ENCODE measurements at regions not wholly inside any gene's neighbourhood (a gene's known extent, or its start where the extent isn't known, plus 50 kb on each side); places are given as distances from the start of the nearest gene placed in this dataset.

- Histone ChIP-seq H3K36me3 (ENCODE audit: control insufficient read depth, insufficient read depth, low read length) (no peaks in the 10 kb centered on the region), H3K27ac (ENCODE audit: low read length) (no peak overlapping the region), H3K27me3 (ENCODE audit: control insufficient read depth, insufficient read depth, low read length) (no peaks in the 10 kb centered on the region), H3K9me3 (ENCODE audit: control insufficient read depth, insufficient read depth, low read depth, low read length) (no peaks in the 10 kb centered on the region), H3K4me3 (ENCODE audit: low read depth in 2 of 2, low read length in 2 of 2) (no peak overlapping the region), H3K4me1 (ENCODE audit: control insufficient read depth, insufficient read depth, low read length) (no peaks in the 10 kb centered on the region)
- ChIA-PET CTCF (no interaction called here), POLR2A (no interaction called here)
- in situ Hi-C loops (cut with HindIII; ENCODE audit: low pct_unique_long_range_greater_than_20kb, low sequenced_read_pairs) (no loop called here), intact Hi-C loops (cut with micrococcal nuclease; ENCODE audit: unreplicated experiment) (no loop called here)
- DNase-seq (ENCODE audit: low read depth, low spot score) (no peak), ATAC-seq (no peak)
- TF ChIP-seq REST (IDR thresholded peaks at IDR 0.05; ENCODE audit: insufficient read depth in 1 of 2, low read depth in 2 of 2, low read length in 1 of 2), result no peak
- no peak for TF ChIP-seq SIN3A (IDR thresholded peaks at IDR 0.05; ENCODE audit: borderline replicate concordance, insufficient read depth, low read depth, low read length)
- TF ChIP-seq POLR2AphosphoS5 (IDR thresholded peaks at IDR 0.05; ENCODE audit: low read depth, low read length), result no peak
- no peak for TF ChIP-seq TCF7L2 (IDR thresholded peaks at IDR 0.05; ENCODE audit: low read depth, low read length)
- TF ChIP-seq CTCF (IDR thresholded peaks at IDR 0.05), result no peak
- no TSS peak for BruUV-seq (replicated peaks)
Observed at GRCh38 chr21:27306791-27307775, 340.2 kb upstream of the ADAMTS5 start.

GRCh38 chr21:27306206-27306605 is 339.3 kb upstream of the ADAMTS5 start:
- Histone ChIP-seq H3K36me3 (ENCODE audit: control insufficient read depth, insufficient read depth, low read length) (no peaks in the 10 kb centered on the region), H3K4me3 (ENCODE audit: low read depth in 2 of 2, low read length in 2 of 2) (no peak overlapping the region), H3K27ac (ENCODE audit: low read length) (no peak overlapping the region), H3K4me1 (ENCODE audit: control insufficient read depth, insufficient read depth, low read length) (no peaks in the 10 kb centered on the region), H3K27me3 (ENCODE audit: control insufficient read depth, insufficient read depth, low read length) (no peaks in the 10 kb centered on the region), H3K9me3 (ENCODE audit: control insufficient read depth, insufficient read depth, low read depth, low read length) (no peaks in the 10 kb centered on the region)
- ChIA-PET CTCF (no interaction called here), POLR2A (no interaction called here)
- BruUV-seq (replicated peaks), result no TSS peak
- intact Hi-C loops (cut with micrococcal nuclease; ENCODE audit: unreplicated experiment) (no loop called here), in situ Hi-C loops (cut with HindIII; ENCODE audit: low pct_unique_long_range_greater_than_20kb, low sequenced_read_pairs) (no loop called here)
- DNase-seq (ENCODE audit: low read depth, low spot score) (no peak), ATAC-seq (no peak)
- no peak for TF ChIP-seq TCF7L2 (IDR thresholded peaks at IDR 0.05; ENCODE audit: low read depth, low read length)
- no peak for TF ChIP-seq REST (IDR thresholded peaks at IDR 0.05; ENCODE audit: insufficient read depth in 1 of 2, low read depth in 2 of 2, low read length in 1 of 2)
- no peak for TF ChIP-seq POLR2AphosphoS5 (IDR thresholded peaks at IDR 0.05; ENCODE audit: low read depth, low read length)
- no peak for TF ChIP-seq SIN3A (IDR thresholded peaks at IDR 0.05; ENCODE audit: borderline replicate concordance, insufficient read depth, low read depth, low read length)
- TF ChIP-seq CTCF (IDR thresholded peaks at IDR 0.05), result no peak
